HG02852 (cell line): ENCODE measurements at regions not wholly inside any gene's neighbourhood (a gene's known extent, or its start where the extent isn't known, plus 50 kb on each side); places are given as distances from the start of the nearest gene placed in this dataset.

Source experiments
- ATAC-seq: cut with Tn5 transposase; IDR thresholded peaks from one replicate; pipeline ENCODE4 v1.9.1; 2021; ENCODE audit warnings: mild to moderate bottlenecking, moderate library complexity; ENCODE audit not compliant: unreplicated experiment

DNA sequence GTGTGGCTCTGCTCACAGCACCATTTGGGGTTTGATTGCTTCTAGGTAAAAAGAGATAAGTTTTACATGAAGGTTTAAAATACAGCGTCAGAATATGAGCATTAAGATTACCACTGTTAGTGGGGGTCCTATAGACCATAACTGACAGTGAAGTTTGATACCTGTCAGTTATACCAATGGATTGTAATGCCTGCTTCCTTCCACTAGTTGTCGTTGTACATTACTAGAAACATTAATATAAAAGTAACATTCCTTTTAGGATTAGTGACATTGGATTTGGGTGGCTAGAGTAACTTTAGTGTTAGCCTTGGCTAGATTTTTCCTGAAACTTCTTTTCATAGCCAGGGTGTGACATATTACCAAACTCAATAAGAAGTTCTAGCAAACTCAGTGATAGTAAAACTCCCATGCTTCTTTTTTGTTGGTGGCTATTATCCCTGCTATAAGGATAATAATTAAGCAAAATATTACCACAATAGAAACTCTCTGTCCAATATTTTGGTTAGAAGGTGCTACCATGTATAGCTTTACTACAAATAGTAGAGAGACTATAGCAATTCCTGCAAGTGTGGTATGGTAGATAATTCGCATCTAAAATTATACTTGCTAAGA, 57.1 kb downstream of the FAM181B start:
- no peak for ATAC-seq

- no peak for ATAC-seq
These were observed 57.8 kb downstream of the FAM181B start for GRCh38 chr11:82675838-82676237.

- ATAC-seq: no peak
These were observed 60.0 kb downstream of the FAM181B start for GRCh38 chr11:82673631-82674030.

DNA sequence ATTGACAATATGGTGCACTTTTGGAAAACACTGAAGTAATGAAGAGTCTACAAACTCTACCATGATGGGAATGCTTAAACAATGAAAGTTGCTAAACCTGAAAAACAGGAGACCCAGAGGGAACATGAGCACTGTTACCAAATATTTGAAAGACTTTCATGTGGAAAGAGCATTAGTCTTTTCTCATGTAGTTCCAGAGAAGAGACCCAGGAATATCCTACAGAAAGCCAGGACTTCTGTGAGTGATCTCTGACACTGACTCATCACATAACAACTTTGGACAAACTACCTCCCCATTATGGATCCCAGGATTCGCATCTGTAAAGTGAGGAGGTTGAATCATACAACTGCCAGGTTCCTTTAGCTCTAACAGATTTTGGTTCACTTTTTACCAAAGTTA, 62.2 kb downstream of the FAM181B start:
- ATAC-seq: no peak

- ATAC-seq: no peak
These were observed 70.1 kb downstream of the FAM181B start for GRCh38 chr11:82663535-82663934.

- no peak for ATAC-seq
These were observed 79.9 kb downstream of the FAM181B start for GRCh38 chr11:82653752-82654151.

DNA sequence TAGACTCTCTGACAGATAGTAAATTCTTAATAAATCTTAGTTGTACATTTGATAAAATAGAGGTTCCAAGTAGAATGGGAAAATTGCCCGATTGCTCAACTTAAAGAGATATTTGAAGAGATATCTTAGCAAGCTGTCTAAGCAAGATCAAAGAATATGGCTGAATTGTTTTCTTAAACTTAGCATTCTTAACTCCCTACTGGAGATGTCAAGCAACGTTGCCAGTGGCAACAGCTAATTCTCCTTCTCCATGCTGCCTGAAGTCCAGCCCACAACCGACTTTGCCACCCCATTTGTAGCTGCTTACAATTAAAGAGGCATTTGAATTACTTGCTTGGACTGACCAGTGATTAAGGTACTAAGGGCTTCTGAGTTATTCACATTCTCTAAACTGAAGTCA, 94.4 kb downstream of the FAM181B start:
- ATAC-seq: no peak

GRCh38 chr11:82636615-82637014, 97.0 kb downstream of the FAM181B start:
- ATAC-seq: no peak

- ATAC-seq: no peak
These were observed 99.6 kb downstream of the FAM181B start for GRCh38 chr11:82634091-82634490.

DNA sequence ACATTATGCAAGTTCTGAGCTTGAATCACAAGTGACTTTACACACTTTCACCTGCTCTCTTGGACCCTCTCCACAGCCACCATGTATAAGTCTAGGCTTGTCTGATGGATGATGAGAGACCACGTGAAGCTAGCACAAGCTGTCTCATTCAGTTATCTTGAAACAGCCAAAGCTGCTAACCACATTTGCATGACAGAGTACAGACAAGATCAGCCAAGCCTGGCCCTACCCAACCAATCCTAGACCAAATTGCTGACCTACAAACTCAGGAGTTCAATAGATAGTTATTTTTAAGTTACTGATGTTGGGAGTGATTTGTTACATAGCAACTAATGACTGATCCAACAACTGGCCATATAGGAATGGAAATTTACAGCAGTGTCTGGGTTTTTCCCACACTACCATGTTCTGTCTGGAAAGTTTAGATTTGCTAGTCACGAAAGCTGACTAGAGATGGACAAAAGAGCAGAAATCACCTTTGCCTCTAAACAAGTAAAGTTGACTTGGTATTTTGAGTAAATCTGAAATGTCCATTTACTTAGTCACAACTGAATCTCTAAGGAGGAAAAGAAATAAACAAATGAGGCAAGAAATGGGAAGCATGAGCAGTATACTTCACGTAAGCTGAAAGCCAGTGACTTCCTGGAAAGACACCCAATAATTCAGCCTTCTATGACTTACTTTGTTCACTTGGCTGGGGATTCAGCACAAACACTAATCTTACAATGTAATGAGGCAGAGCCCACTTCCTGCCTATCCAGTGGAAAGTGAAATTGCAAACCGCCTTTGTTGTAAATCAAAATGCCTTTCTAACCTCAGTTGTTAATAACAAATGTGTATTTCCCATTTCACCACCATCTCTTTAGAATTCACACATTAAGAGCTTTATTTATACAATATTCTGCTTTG, 101.7 kb downstream of the FAM181B start:
- peak; percentile 87 for ATAC-seq

- no peak for ATAC-seq
These were observed 123.0 kb downstream of the FAM181B start for GRCh38 chr11:82610671-82611070.

- no peak for ATAC-seq
These were observed 126.9 kb downstream of the FAM181B start for GRCh38 chr11:82606738-82607137.

DNA sequence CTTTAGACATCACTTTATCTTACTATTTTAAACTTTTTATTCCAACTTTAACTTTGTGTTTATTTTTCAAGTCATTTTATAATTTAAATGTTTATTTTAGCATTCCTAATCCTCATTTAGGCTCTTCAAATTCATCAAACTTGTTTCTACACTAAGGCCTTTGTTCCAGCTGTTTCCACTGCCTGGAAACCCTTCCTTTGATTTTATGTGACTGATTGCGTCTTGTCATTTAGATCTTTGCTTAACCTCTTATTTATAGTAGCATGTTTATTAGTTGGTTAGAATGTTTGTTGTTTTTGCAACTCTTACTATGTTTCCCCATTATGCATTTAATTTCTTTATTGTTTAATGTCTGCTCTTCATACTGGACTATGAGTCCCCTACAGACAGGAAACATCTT, 132.0 kb downstream of the FAM181B start:
- no peak for ATAC-seq

- no peak for ATAC-seq
These were observed 133.8 kb downstream of the FAM181B start for GRCh38 chr11:82599836-82600235.

GRCh38 chr11:82586581-82586980, 147.1 kb downstream of the FAM181B start:
- no peak for ATAC-seq

DNA sequence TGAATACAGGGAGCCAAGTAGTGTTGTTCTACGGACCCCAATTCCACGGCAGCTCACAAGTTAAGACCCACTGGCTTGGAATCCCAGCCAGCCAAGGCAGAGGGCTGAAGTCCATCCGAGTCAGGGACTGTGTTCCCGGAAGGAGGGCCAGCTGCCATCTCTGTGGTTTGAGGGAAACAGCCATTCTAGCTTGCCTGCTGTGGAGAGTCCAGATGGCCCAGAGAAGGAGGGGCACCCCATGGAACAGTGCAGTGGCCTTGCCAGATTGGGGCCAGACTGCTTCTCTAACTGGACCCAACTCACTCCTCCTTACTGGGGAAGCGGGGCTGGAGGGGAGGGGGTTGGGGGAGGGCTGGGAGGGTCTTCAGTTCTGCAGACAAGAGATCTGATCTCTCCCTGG, 156.4 kb downstream of the FAM181B start:
- no peak for ATAC-seq

DNA sequence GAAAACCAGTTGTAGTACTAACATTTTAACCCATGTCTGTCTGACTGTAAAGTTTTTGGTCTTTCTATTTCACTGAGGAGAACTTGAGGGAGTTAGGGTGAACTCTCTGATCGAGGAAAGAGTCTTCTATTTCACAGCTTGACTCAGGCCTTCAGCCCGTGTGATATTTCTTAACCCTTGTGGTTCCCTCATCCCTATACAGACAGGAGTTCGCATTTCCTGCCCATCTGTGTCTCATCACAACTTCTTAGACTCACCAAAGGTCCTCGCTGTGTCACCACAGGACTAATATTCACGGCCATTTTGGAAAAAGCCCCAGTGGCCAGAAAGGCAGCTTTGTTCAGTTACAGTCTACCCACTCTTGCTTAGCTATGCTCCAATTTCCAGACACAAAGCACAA, 172.8 kb downstream of the FAM181B start:
- no peak for ATAC-seq

DNA sequence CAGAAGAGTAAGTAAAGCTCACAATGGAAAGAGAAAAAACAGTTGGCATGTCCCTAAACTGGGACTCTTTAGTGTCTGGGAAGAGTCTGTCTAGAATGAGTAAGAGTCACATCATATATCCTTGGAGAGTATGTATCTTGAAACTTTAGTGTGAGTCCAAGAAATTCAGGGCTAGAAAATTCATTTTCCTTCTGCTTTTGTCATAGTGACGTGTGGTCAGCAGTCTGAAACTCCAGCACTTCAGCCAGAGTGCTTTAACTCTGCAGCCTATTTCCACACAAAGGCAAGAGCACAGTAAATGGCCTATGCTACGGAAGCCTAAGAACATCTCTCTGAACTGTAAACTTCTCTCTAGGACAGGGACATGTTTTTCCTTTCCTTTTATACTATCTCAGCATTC, 174.1 kb downstream of the FAM181B start:
- no peak for ATAC-seq

- ATAC-seq: peak; percentile 93
These were observed 176.4 kb downstream of the FAM181B start for GRCh38 chr11:82557274-82557673.

GRCh38 chr11:82556210-82556609, 177.5 kb downstream of the FAM181B start:
- no peak for ATAC-seq

DNA sequence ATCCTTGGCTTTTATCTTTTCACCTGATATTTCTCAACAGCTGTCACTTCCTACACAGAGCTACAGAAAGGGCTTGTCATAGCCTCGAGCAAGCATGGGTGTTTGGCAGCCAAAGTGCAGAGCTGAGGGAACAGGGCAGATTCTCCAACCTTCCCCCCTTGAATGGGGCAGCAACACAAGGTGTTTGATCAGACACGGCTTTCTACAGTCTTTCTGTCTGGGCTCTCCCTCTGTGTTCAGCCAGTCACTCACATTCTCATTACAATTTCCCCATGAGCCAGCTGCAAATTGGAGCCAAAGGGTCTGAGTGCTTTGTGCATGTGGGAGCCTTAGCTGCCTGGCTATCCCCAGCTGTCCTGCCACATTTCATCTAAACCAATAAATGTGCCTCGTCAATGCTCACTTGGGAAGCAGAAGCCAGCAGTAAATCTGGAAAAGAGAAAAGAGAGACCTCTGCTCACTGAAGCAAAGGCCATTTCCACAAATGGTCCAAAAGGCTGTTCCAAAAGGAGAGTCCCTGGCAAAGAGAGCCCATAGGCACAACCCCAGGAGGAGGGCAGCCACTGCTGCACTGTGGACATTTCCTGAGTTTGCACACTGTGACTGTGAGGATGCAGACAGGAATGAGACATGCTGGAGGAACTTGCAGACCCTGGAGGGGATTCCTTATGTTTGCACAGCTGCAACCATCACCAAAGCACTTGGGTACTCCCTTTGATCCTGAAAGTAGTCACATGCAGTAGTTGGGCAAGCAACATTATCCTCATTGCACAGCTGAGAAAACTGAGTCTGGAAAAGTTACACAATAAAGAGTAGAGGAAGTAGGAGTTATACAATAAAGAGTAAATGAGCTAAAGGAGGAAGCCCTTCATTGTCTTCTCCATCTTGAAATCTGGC, 186.8 kb downstream of the FAM181B start:
- ATAC-seq: no peak
